ENCODE measurements at regions not wholly inside any gene's neighbourhood (a gene's known extent, or its start where the extent isn't known, plus 50 kb on each side); places are given as distances from the start of the nearest gene placed in this dataset.

GRCh38 chr3:5828251-5828650, 640.7 kb downstream of the EDEM1 start:
- WGBS (ENCODE audit: low lambda C conversion rate) = 0% methylated on average over 2 of the region's 2 CpGs
- CTCF ChIA-PET (ENCODE audit: low intra/inter-chr PET ratio, low total read pairs) = no interaction called here
- ATAC-seq (no peak), FAIRE-seq (no peak), DNase-seq (ENCODE audit: low spot score) (no peak)
- H3K4me3 ChIP-seq (replicated peaks in 1 of 3; ENCODE audit: insufficient read depth in 1 of 3, low read depth in 2 of 3, low read length in 3 of 3) = no peak overlapping the region
- H3K9me3 ChIP-seq (ENCODE audit: low read length) = peaks cover 64% of the 10 kb centered on the region
- H3K79me2 ChIP-seq (ENCODE audit: insufficient read depth, low read length) = no peaks in the 10 kb centered on the region
- TF ChIP-seq GTF2F1 (IDR thresholded peaks at IDR 0.05; ENCODE audit: low read length) (no peak), SSRP1 (CRISPR knock-in tag; IDR thresholded peaks at IDR 0.05) (no peak), GLI4 (CRISPR knock-in tag; IDR thresholded peaks at IDR 0.05; ENCODE audit: borderline replicate concordance) (no peak), PHF5A (CRISPR knock-in tag; IDR thresholded peaks at IDR 0.05; ENCODE audit: low read depth, unreplicated experiment) (no peak)
- H2AFZ ChIP-seq (ENCODE audit: low read length) = no peak overlapping the region
- H3K36me3 ChIP-seq (replicated peaks in 1 of 2; ENCODE audit: control insufficient read depth in 1 of 2, insufficient read depth in 2 of 2, low read length in 2 of 2) = no peaks in the 10 kb centered on the region
- intact Hi-C loops (cut with micrococcal nuclease; ENCODE audit: unreplicated experiment) (no loop called here), in situ Hi-C loops (cut with HindIII; ENCODE audit: extremely low pct_ligation_motif_present, low pct_unique_long_range_greater_than_20kb) (no loop called here)
- H3K27ac ChIP-seq (ENCODE audit: extremely low read length, insufficient read depth, low read length) = no peak overlapping the region
- no TSS peak for BruUV-seq (replicated peaks)
- POLR2A ChIA-PET = no interaction called here
- peaks cover 3% of the 10 kb centered on the region for H3K4me1 ChIP-seq (ENCODE audit: insufficient read depth, low read length)
- no peak overlapping the region for H3K9ac ChIP-seq (ENCODE audit: insufficient read depth, low read depth, low read length)
- no peak overlapping the region for H3K4me2 ChIP-seq (ENCODE audit: low read depth, low read length)
- H4K20me1 ChIP-seq (ENCODE audit: insufficient read depth, low read length) = no peaks in the 10 kb centered on the region
- H3K27me3 ChIP-seq (ENCODE audit: control insufficient read depth in 1 of 2, insufficient read depth in 2 of 2, low read length in 2 of 2) = no peaks in the 10 kb centered on the region

- no TSS peak for BruUV-seq (replicated peaks)
- peaks cover 75% of the 10 kb centered on the region for H3K9me3 ChIP-seq (ENCODE audit: low read length)
- no peak overlapping the region for H3K9ac ChIP-seq (ENCODE audit: insufficient read depth, low read depth, low read length)
- H3K36me3 ChIP-seq (replicated peaks in 1 of 2; ENCODE audit: control insufficient read depth in 1 of 2, insufficient read depth in 2 of 2, low read length in 2 of 2) = no peaks in the 10 kb centered on the region
- H3K27ac ChIP-seq (ENCODE audit: extremely low read length, insufficient read depth, low read length) = no peak overlapping the region
- H3K4me2 ChIP-seq (ENCODE audit: low read depth, low read length) = no peak overlapping the region
- in situ Hi-C loops (cut with HindIII; ENCODE audit: extremely low pct_ligation_motif_present, low pct_unique_long_range_greater_than_20kb) = no loop called here
- ATAC-seq = no peak
- WGBS (ENCODE audit: low lambda C conversion rate) = 0% methylated on average over 3 of the region's 3 CpGs
- H3K27me3 ChIP-seq (ENCODE audit: control insufficient read depth in 1 of 2, insufficient read depth in 2 of 2, low read length in 2 of 2) = no peaks in the 10 kb centered on the region
- no peaks in the 10 kb centered on the region for H3K79me2 ChIP-seq (ENCODE audit: insufficient read depth, low read length)
- intact Hi-C loops (cut with micrococcal nuclease; ENCODE audit: unreplicated experiment) = no loop called here
- H2AFZ ChIP-seq (ENCODE audit: low read length) = no peak overlapping the region
- no peak for FAIRE-seq
- POLR2A ChIA-PET = no interaction called here
- no peak for DNase-seq (ENCODE audit: low spot score)
- TF ChIP-seq PLSCR1 (CRISPR knock-in tag; IDR thresholded peaks at IDR 0.05; ENCODE audit: borderline replicate concordance) (no peak), ZNF501 (CRISPR knock-in tag; IDR thresholded peaks at IDR 0.05) (no peak)
- CTCF ChIA-PET (ENCODE audit: low intra/inter-chr PET ratio, low total read pairs) = no interaction called here
- no peaks in the 10 kb centered on the region for H4K20me1 ChIP-seq (ENCODE audit: insufficient read depth, low read length)
- H3K4me3 ChIP-seq (replicated peaks in 1 of 3; ENCODE audit: insufficient read depth in 1 of 3, low read depth in 2 of 3, low read length in 3 of 3) = no peak overlapping the region
- no peaks in the 10 kb centered on the region for H3K4me1 ChIP-seq (ENCODE audit: insufficient read depth, low read length)
Measured at GRCh38 chr3:5840056-5840455, 652.5 kb downstream of the EDEM1 start.
